ENCODE measurements at regions not wholly inside any gene's neighbourhood (a gene's known extent, or its start where the extent isn't known, plus 50 kb on each side); places are given as distances from the start of the nearest gene placed in this dataset.

GRCh38 chr2:217433522-217433921 is 569.3 kb downstream of the TNS1 start:
- DNase-seq: no peak

GRCh38 chr2:217431577-217432269 is 571.1 kb downstream of the TNS1 start:
- no peak for DNase-seq

- DNase-seq: no peak
Observed at GRCh38 chr2:217430916-217431576, 571.2 kb upstream of the TNP1 start.

GRCh38 chr2:217429981-217430500 is 570.2 kb upstream of the TNP1 start:
- no peak for DNase-seq

- no peak for DNase-seq
Observed at GRCh38 chr2:217421834-217422233, 562.0 kb upstream of the TNP1 start.

- DNase-seq: no peak
Observed at GRCh38 chr2:217420854-217421253, 561.0 kb upstream of the TNP1 start.

- DNase-seq: no peak
Observed at GRCh38 chr2:217419055-217419671, 559.3 kb upstream of the TNP1 start.

- DNase-seq: no peak
Observed at GRCh38 chr2:217418544-217418943, 558.7 kb upstream of the TNP1 start.

- DNase-seq: no peak
Observed at GRCh38 chr2:217418090-217418489, 558.2 kb upstream of the TNP1 start.

- DNase-seq: no peak
Observed at GRCh38 chr2:217417536-217417935, 557.7 kb upstream of the TNP1 start.

GRCh38 chr2:217415316-217415715 is 555.5 kb upstream of the TNP1 start:
- DNase-seq: no peak

- DNase-seq: no peak
Observed at GRCh38 chr2:217414429-217414828, 554.6 kb upstream of the TNP1 start.

GRCh38 chr2:217413193-217413592 is 553.3 kb upstream of the TNP1 start:
- no peak for DNase-seq

- no peak for DNase-seq
Observed at GRCh38 chr2:217412721-217413120, 552.9 kb upstream of the TNP1 start.

- DNase-seq: no peak
Observed at GRCh38 chr2:217412277-217412676, 552.4 kb upstream of the TNP1 start.

GRCh38 chr2:217410681-217410960 is 550.8 kb upstream of the TNP1 start:
- no peak for DNase-seq

- DNase-seq: no peak
Observed at GRCh38 chr2:217409949-217410680, 550.3 kb upstream of the TNP1 start.

GRCh38 chr2:217407362-217407761 is 547.5 kb upstream of the TNP1 start:
- DNase-seq: no peak

GRCh38 chr2:217404236-217404760 is 544.4 kb upstream of the TNP1 start:
- no peak for DNase-seq

GRCh38 chr2:217402761-217403383 is 543.0 kb upstream of the TNP1 start:
- DNase-seq: no peak

GRCh38 chr2:217402144-217402543 is 542.3 kb upstream of the TNP1 start:
- DNase-seq: no peak

- no peak for DNase-seq
Observed at GRCh38 chr2:217399291-217399690, 539.4 kb upstream of the TNP1 start.

GRCh38 chr2:217398860-217399259 is 539.0 kb upstream of the TNP1 start:
- DNase-seq: no peak
